RWPE2 (cell line): ENCODE measurements at regions not wholly inside any gene's neighbourhood (a gene's known extent, or its start where the extent isn't known, plus 50 kb on each side); places are given as distances from the start of the nearest gene placed in this dataset.

Experiments
- ATAC-seq: fragments of 200-7000 bp; cut with Tn5 transposase; 3 replicates; pipeline ENCODE4 v1.9.1; 2021; ENCODE audit warnings: low read depth
- DNase-seq: peaks from one replicate; pipeline ENCODE4 v3.0.0-alpha.2; 2020; ENCODE audit warnings: low spot score
- H3K27ac ChIP-seq: fragments of 450-650 bp; 2 replicates; pipeline ENCODE4 v1.5.1; 2017; ENCODE audit warnings: mild to moderate bottlenecking; ENCODE audit not compliant: poor library complexity, severe bottlenecking
- H3K27me3 ChIP-seq: fragments of 250-450 bp; sonication (Bioruptor Pico); 2 replicates; pipeline ENCODE4 v1.5.1; 2021; ENCODE audit warnings: mild to moderate bottlenecking, moderate library complexity; ENCODE audit not compliant: insufficient read depth, poor library complexity, severe bottlenecking
- H3K36me3 ChIP-seq: fragments of 250-450 bp; sonication (Bioruptor Pico); 2 replicates; pipeline ENCODE4 v1.5.1; 2020; ENCODE audit warnings: low read depth, mild to moderate bottlenecking, moderate library complexity
- H3K4me1 ChIP-seq: fragments of 250-450 bp; sonication (Bioruptor Pico); 2 replicates; pipeline ENCODE4 v1.5.1; 2021; ENCODE audit warnings: mild to moderate bottlenecking, moderate library complexity; ENCODE audit not compliant: insufficient read depth, poor library complexity, severe bottlenecking
- H3K4me3 ChIP-seq: fragments of 250-450 bp; sonication (Bioruptor Pico); 2 replicates; pipeline ENCODE4 v1.5.1; 2021; ENCODE audit warnings: mild to moderate bottlenecking, moderate library complexity; ENCODE audit not compliant: severe bottlenecking
- H3K9me3 ChIP-seq: fragments of 250-450 bp; sonication (Bioruptor Pico); 2 replicates; pipeline ENCODE4 v1.5.1; 2021; ENCODE audit warnings: mild to moderate bottlenecking, moderate library complexity; ENCODE audit not compliant: severe bottlenecking
- TF ChIP-seq, protein P1 (sequence below): fragments of 450-650 bp; IDR thresholded peaks from one replicate; pipeline ENCODE4 v1.5.1; 2017; ENCODE audit warnings: mild to moderate bottlenecking, moderate library complexity; ENCODE audit not compliant: poor library complexity, severe bottlenecking

- H3K27me3 ChIP-seq: no peaks in the 10 kb centered on the region
- no peak overlapping the region for H3K4me3 ChIP-seq
- DNase-seq (no peak), ATAC-seq (no peak)
- H3K9me3 ChIP-seq: no peaks in the 10 kb centered on the region
- H3K27ac ChIP-seq: no peak overlapping the region
- TF ChIP-seq, protein P1, sequence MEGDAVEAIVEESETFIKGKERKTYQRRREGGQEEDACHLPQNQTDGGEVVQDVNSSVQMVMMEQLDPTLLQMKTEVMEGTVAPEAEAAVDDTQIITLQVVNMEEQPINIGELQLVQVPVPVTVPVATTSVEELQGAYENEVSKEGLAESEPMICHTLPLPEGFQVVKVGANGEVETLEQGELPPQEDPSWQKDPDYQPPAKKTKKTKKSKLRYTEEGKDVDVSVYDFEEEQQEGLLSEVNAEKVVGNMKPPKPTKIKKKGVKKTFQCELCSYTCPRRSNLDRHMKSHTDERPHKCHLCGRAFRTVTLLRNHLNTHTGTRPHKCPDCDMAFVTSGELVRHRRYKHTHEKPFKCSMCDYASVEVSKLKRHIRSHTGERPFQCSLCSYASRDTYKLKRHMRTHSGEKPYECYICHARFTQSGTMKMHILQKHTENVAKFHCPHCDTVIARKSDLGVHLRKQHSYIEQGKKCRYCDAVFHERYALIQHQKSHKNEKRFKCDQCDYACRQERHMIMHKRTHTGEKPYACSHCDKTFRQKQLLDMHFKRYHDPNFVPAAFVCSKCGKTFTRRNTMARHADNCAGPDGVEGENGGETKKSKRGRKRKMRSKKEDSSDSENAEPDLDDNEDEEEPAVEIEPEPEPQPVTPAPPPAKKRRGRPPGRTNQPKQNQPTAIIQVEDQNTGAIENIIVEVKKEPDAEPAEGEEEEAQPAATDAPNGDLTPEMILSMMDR: no peak
- H3K36me3 ChIP-seq: no peaks in the 10 kb centered on the region
- H3K4me1 ChIP-seq: no peaks in the 10 kb centered on the region
Measured at GRCh38 chr12:20123465-20123864, 244.9 kb upstream of the PDE3A start.

DNA sequence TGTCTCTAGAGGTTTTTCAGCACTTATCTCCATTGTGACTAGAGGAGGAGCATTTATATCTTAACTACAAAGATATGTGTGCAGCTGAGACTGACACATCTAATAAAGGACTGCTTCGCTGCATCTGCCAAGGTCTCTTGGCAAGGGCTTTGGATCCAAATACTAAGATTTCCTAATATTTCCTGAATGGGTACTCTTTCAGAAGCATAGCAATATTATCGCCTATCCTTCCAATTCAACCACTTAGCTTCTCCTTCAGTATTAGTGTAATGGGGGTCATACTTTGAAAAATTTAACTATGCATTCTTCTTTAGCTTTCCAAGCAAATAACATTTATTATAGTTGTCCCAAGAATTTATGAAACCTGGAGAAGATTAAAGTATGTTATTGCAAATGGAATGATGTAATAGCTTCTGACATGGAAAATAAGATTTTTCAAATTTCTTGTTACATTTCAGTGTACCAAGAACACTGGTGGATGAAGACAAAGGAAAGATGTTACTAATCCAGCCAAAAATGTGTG, 243.0 kb upstream of the PDE3A start:
- Histone ChIP-seq H3K9me3 (no peaks in the 10 kb centered on the region), H3K4me1 (no peaks in the 10 kb centered on the region), H3K27ac (no peak overlapping the region), H3K36me3 (no peaks in the 10 kb centered on the region), H3K27me3 (no peaks in the 10 kb centered on the region), H3K4me3 (no peak overlapping the region)
- DNase-seq (no peak), ATAC-seq (no peak)
- TF ChIP-seq, protein P1: no peak

DNA sequence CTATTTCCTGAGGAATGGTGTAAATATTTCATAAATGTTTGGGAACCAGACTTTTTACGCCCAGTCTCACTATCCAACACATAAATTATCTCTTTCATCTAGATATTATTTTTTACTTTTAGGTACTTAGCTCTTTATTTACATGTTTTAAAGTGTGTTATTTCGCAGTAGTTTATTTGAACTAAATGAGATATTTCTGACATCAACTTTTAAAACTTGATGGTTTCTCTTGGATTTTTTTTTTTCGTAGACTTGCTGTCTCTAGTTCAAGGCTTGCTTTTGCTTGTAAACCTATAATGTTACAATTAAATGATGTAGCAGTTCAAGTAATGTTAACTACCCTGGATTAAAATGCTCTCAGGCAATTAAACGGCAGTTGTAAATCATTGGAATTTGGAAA, 241.7 kb upstream of the PDE3A start:
- no peaks in the 10 kb centered on the region for H3K36me3 ChIP-seq
- H3K27me3 ChIP-seq: no peaks in the 10 kb centered on the region
- TF ChIP-seq, protein P1: no peak
- H3K27ac ChIP-seq: no peak overlapping the region
- no peak overlapping the region for H3K4me3 ChIP-seq
- ATAC-seq: no peak
- no peaks in the 10 kb centered on the region for H3K4me1 ChIP-seq
- H3K9me3 ChIP-seq: no peaks in the 10 kb centered on the region
- no peak for DNase-seq

- H3K27me3 ChIP-seq: no peaks in the 10 kb centered on the region
- no peaks in the 10 kb centered on the region for H3K4me1 ChIP-seq
- ATAC-seq (no peak), DNase-seq (no peak)
- no peaks in the 10 kb centered on the region for H3K9me3 ChIP-seq
- no peak overlapping the region for H3K4me3 ChIP-seq
- H3K27ac ChIP-seq: no peak overlapping the region
- TF ChIP-seq, protein P1: no peak
- H3K36me3 ChIP-seq: no peaks in the 10 kb centered on the region
Measured at GRCh38 chr12:20127413-20127812, 240.9 kb upstream of the PDE3A start.

DNA sequence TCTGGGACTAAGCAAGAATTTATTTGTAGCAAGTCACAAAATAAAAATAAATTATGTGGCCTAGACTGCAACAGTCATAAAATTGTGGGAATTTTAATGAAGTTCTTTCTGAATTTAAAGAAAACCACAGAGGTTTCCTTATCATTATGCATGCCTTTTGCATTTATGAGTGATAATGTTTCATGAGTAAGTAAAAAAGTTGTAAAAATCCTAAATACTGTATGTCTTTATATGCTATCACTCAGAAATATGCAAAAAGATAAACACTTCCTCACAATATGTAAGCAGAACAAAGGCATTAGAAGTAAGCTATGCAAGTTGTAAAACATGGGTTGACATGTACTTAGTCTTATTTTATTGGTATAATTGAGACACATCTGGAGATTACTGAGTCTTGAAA, 239.4 kb upstream of the PDE3A start:
- Histone ChIP-seq H3K36me3 (no peaks in the 10 kb centered on the region), H3K27me3 (no peaks in the 10 kb centered on the region), H3K4me1 (no peaks in the 10 kb centered on the region), H3K4me3 (no peak overlapping the region), H3K9me3 (no peaks in the 10 kb centered on the region), H3K27ac (no peak overlapping the region)
- no peak for ATAC-seq
- TF ChIP-seq, protein P1: no peak
- DNase-seq: no peak
